PC-3 (cell line): ENCODE measurements at regions not wholly inside any gene's neighbourhood (a gene's known extent, or its start where the extent isn't known, plus 50 kb on each side); places are given as distances from the start of the nearest gene placed in this dataset.
"Not testable (repeated sequence)": the region's sequence is repeated elsewhere in the genome, so short reads cannot be mapped to it uniquely, and the experiment has no call there.

ENCODE experiments used
- ATAC-seq: fragments of 200-7000 bp; cut with Tn5 transposase; 2 replicates; pipeline ENCODE4 v1.9.1; 2020; ENCODE audit warnings: mild to moderate bottlenecking, moderate library complexity
- BruUV-seq: library from RNA; stranded (reverse); fragments of 400-500 nt; replicated peaks from 2 replicates; lab custom pipeline; 2021; lab: Mats Ljungman, UMichigan
- CTCF ChIA-PET: fragments of 300-600 bp; sonication (Branson Sonifier 250); formaldehyde crosslinking; loops from one replicate; lab custom pipeline; 2022; ENCODE audit warnings: antibody characterized with exemption; lab: Charles Lee
- POLR2A ChIA-PET: fragments of 300-600 bp; sonication (Branson Sonifier 250); formaldehyde crosslinking; loops from one replicate; lab custom pipeline; 2022; ENCODE audit warnings: antibody characterized with exemption; ENCODE audit not compliant: unreplicated experiment; lab: Charles Lee
- DNase-seq: peaks from one replicate; pipeline ENCODE4 v3.0.0-alpha.2; 2015
- H2AFZ ChIP-seq: fragments of 300-600 bp; sonication (generic); 2 replicates; pipeline ENCODE4 v1.6.0; 2016; ENCODE audit warnings: antibody characterized with exemption, low read length
- H3F3A ChIP-seq: fragments of 300-600 bp; sonication (generic); one replicate; pipeline ENCODE4 v1.6.0; 2017; ENCODE audit warnings: antibody characterized with exemption, low read length, control low read depth, mild to moderate bottlenecking; ENCODE audit not compliant: unreplicated experiment
- H3K27ac ChIP-seq: fragments of 300-600 bp; sonication (generic); 2 replicates; pipeline ENCODE4 v1.5.1; 2016; ENCODE audit warnings: mild to moderate bottlenecking, low read length
- H3K27me3 ChIP-seq: fragments of 300-600 bp; sonication (generic); 2 replicates; pipeline ENCODE4 v1.6.1; 2016; ENCODE audit warnings: low read length, mixed read lengths
- H3K36me3 ChIP-seq: fragments of 300-600 bp; sonication (generic); 2 replicates; pipeline ENCODE4 v1.6.1; 2016; ENCODE audit warnings: low read depth, mixed run types, low read length, mixed read lengths
- H3K4me1 ChIP-seq: fragments of 300-600 bp; sonication (generic); 2 replicates; pipeline ENCODE4 v1.5.1; 2016; ENCODE audit warnings: low read length; ENCODE audit not compliant: insufficient read depth
- H3K4me2 ChIP-seq: fragments of 300-600 bp; sonication (generic); 2 replicates; pipeline ENCODE4 v1.6.0; 2016; ENCODE audit warnings: low read length
- H3K4me3 ChIP-seq: fragments of 300-600 bp; sonication (generic); 2 replicates; pipeline ENCODE4 v1.5.1; 2016; ENCODE audit warnings: mild to moderate bottlenecking, low read length, mixed read lengths
- H3K79me2 ChIP-seq: fragments of 300-600 bp; sonication (generic); 2 replicates; pipeline ENCODE4 v1.6.1; 2017; ENCODE audit warnings: low read length, mixed read lengths
- H3K9ac ChIP-seq: fragments of 300-600 bp; sonication (generic); 2 replicates; pipeline ENCODE4 v1.6.0; 2016; ENCODE audit warnings: mild to moderate bottlenecking, low read length
- H3K9me2 ChIP-seq: fragments of 300-600 bp; sonication (generic); replicated peaks from 2 replicates; pipeline ENCODE4 v1.6.1; 2016; ENCODE audit warnings: mixed run types, low read length, mixed read lengths
- H3K9me3 ChIP-seq: fragments of 300-600 bp; sonication (generic); 2 replicates; pipeline ENCODE4 v1.6.1; 2016; ENCODE audit warnings: low read length, mixed read lengths
- H4K20me1 ChIP-seq: fragments of 300-600 bp; sonication (generic); 2 replicates; pipeline ENCODE4 v1.6.1; 2016; ENCODE audit warnings: low read length, mixed read lengths
- EZH2 ChIP-seq: fragments of 300-600 bp; sonication (generic); IDR thresholded peaks from one replicate; pipeline ENCODE4 v1.6.1; 2017; ENCODE audit warnings: antibody characterized with exemption, mild to moderate bottlenecking, low read length; ENCODE audit not compliant: unreplicated experiment
- EZH2phosphoT487 ChIP-seq: fragments of 300-600 bp; sonication (generic); IDR thresholded peaks from 2 replicates; pipeline ENCODE4 v1.6.1; 2018; ENCODE audit warnings: mild to moderate bottlenecking, antibody characterized with exemption, low read length, borderline replicate concordance
- intact Hi-C: fragments of 100-400 bp; cut with micrococcal nuclease; formaldehyde crosslinking; loops from 2 replicates; pipeline ENCODE4 v1.9.0; 2023
- TF ChIP-seq, protein P1 (sequence below): fragments of 300-600 bp; sonication (generic); conservative IDR thresholded peaks from 2 replicates; pipeline ENCODE4 v1.5.1; 2017; ENCODE audit warnings: antibody characterized with exemption, low read depth, mild to moderate bottlenecking, low read length

- H4K20me1 ChIP-seq: no peaks in the 10 kb centered on the region
- BruUV-seq: no TSS peak
- no peak overlapping the region for H3K4me3 ChIP-seq
- H3K27me3 ChIP-seq: peaks cover 15% of the 10 kb centered on the region
- intact Hi-C loops: no loop called here
- no peak overlapping the region for H3K4me2 ChIP-seq
- DNase-seq: no peak
- H3K79me2 ChIP-seq: no peaks in the 10 kb centered on the region
- H3K4me1 ChIP-seq: no peaks in the 10 kb centered on the region
- ATAC-seq: no peak
- H3K9ac ChIP-seq: no peak overlapping the region
- H3K9me2 ChIP-seq: no peaks in the 10 kb centered on the region
- ChIA-PET CTCF (no interaction called here), POLR2A (no interaction called here)
- H3K27ac ChIP-seq: no peak overlapping the region
- no peaks in the 10 kb centered on the region for H3K36me3 ChIP-seq
- H3K9me3 ChIP-seq: no peaks in the 10 kb centered on the region
- TF ChIP-seq EZH2: no peak
- TF ChIP-seq, protein P1, sequence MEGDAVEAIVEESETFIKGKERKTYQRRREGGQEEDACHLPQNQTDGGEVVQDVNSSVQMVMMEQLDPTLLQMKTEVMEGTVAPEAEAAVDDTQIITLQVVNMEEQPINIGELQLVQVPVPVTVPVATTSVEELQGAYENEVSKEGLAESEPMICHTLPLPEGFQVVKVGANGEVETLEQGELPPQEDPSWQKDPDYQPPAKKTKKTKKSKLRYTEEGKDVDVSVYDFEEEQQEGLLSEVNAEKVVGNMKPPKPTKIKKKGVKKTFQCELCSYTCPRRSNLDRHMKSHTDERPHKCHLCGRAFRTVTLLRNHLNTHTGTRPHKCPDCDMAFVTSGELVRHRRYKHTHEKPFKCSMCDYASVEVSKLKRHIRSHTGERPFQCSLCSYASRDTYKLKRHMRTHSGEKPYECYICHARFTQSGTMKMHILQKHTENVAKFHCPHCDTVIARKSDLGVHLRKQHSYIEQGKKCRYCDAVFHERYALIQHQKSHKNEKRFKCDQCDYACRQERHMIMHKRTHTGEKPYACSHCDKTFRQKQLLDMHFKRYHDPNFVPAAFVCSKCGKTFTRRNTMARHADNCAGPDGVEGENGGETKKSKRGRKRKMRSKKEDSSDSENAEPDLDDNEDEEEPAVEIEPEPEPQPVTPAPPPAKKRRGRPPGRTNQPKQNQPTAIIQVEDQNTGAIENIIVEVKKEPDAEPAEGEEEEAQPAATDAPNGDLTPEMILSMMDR: no peak
- no peak for TF ChIP-seq EZH2phosphoT487
- H3F3A ChIP-seq: no peaks in the 10 kb centered on the region
- H2AFZ ChIP-seq: no peak overlapping the region
Observed at GRCh38 chr5:179459771-179460170, 90.6 kb upstream of the RUFY1 start.

GRCh38 chr5:179457612-179458011, 92.7 kb upstream of the RUFY1 start:
- ChIA-PET POLR2A (no interaction called here), CTCF (no interaction called here)
- Histone ChIP-seq H3K36me3 (no peaks in the 10 kb centered on the region), H3K4me1 (no peaks in the 10 kb centered on the region), H3K27ac (no peak overlapping the region), H3K9ac (no peak overlapping the region), H3K9me3 (no peaks in the 10 kb centered on the region), H3F3A (no peaks in the 10 kb centered on the region), H2AFZ (no peak overlapping the region), H3K27me3 (peaks cover 15% of the 10 kb centered on the region), H3K4me2 (no peak overlapping the region), H3K79me2 (no peaks in the 10 kb centered on the region), H3K9me2 (no peaks in the 10 kb centered on the region), H3K4me3 (no peak overlapping the region), H4K20me1 (no peaks in the 10 kb centered on the region)
- no peak for ATAC-seq
- no TSS peak for BruUV-seq
- TF ChIP-seq, protein P1: no peak
- TF ChIP-seq EZH2phosphoT487: no peak
- DNase-seq: no peak
- intact Hi-C loops: no loop called here

DNA sequence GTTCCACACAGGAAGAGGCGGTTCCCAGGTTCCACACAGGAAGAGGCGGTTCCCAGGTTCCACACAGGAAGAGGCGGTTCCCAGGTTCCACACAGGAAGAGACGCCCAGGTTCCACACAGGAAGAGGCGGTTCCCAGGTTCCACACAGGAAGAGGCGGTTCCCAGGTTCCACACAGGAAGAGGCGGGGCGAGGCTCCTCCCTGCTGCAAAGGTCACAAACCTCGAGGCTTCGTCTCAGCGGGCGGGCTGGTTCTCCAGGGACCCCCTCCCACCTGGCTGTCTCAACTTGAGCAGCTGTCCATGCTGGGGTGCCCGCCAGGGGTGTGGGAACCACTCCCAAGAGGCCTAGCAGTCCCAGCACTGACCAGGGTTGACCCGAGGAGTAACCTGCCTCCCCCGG, 94.3 kb upstream of the RUFY1 start:
- BruUV-seq, POLR2A ChIA-PET, intact Hi-C loops, H3K9ac ChIP-seq, H3K9me3 ChIP-seq, H2AFZ ChIP-seq, H3K4me2 ChIP-seq, H3F3A ChIP-seq, CTCF ChIA-PET, H3K36me3 ChIP-seq, DNase-seq, H3K27ac ChIP-seq, ATAC-seq, H3K4me3 ChIP-seq, H4K20me1 ChIP-seq, H3K79me2 ChIP-seq, H3K9me2 ChIP-seq, H3K4me1 ChIP-seq: not testable (repeated sequence)
- peaks cover 15% of the 10 kb centered on the region for H3K27me3 ChIP-seq
